Nephron progenitor cell (in vitro differentiated cells): ENCODE measurements at regions not wholly inside any gene's neighbourhood (a gene's known extent, or its start where the extent isn't known, plus 50 kb on each side); places are given as distances from the start of the nearest gene placed in this dataset.

Source experiments
- DNase-seq: peaks from one replicate; pipeline ENCODE4 v3.0.0; 2021
- H3K27ac Mint-ChIP-seq: 2 replicates; pipeline ENCODE4 v1.8.0; 2021; ENCODE audit warnings: mild to moderate bottlenecking, moderate library complexity, mixed read lengths
- H3K27me3 Mint-ChIP-seq: 2 replicates; pipeline ENCODE4 v1.8.0; 2021; ENCODE audit warnings: mild to moderate bottlenecking, low read depth, mixed read lengths; ENCODE audit not compliant: poor library complexity
- H3K36me3 Mint-ChIP-seq: 2 replicates; pipeline ENCODE4 v1.8.0; 2021; ENCODE audit warnings: low read depth, mixed read lengths
- H3K4me1 Mint-ChIP-seq: 2 replicates; pipeline ENCODE4 v1.8.0; 2021; ENCODE audit warnings: mixed read lengths
- H3K4me3 Mint-ChIP-seq: 2 replicates; pipeline ENCODE4 v1.8.0; 2021; ENCODE audit warnings: mild to moderate bottlenecking, moderate library complexity, mixed read lengths
- H3K9me3 Mint-ChIP-seq: 2 replicates; pipeline ENCODE4 v1.8.0; 2021; ENCODE audit warnings: mild to moderate bottlenecking, moderate library complexity, mixed read lengths
- TF ChIP-seq, protein P1 (sequence below): fragments of 200-600 bp; sonication (generic); IDR thresholded peaks from 2 replicates; pipeline ENCODE4 v1.5.0; 2021; ENCODE audit warnings: antibody characterized with exemption

DNA sequence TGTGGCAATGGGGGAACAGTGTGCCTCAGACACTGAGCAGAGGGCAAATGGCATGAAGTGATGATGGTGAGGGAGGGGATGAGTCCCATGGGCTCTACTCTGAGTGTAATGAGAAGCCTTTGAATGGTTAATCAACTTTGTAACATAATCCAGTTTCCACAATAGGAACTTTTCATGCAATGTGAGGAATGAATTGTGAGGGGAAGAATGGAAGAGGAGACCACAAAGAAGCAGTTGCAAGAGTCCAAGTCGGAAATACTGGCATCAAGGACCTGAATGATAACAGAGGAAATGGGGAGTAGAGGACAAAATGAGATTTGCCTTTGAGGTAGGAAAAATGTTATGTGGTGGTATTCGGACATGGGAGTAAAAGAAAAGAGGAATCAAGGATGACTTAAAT is 476.9 kb upstream of the PRICKLE1 start:
- H3K4me3 Mint-ChIP-seq: no peak overlapping the region
- peaks cover 48% of the 10 kb centered on the region for H3K4me1 Mint-ChIP-seq
- no peaks in the 10 kb centered on the region for H3K27me3 Mint-ChIP-seq
- peaks cover 11% of the 10 kb centered on the region for H3K9me3 Mint-ChIP-seq
- peak overlapping the region; percentile 57 for H3K27ac Mint-ChIP-seq
- no peak for DNase-seq
- TF ChIP-seq, protein P1, sequence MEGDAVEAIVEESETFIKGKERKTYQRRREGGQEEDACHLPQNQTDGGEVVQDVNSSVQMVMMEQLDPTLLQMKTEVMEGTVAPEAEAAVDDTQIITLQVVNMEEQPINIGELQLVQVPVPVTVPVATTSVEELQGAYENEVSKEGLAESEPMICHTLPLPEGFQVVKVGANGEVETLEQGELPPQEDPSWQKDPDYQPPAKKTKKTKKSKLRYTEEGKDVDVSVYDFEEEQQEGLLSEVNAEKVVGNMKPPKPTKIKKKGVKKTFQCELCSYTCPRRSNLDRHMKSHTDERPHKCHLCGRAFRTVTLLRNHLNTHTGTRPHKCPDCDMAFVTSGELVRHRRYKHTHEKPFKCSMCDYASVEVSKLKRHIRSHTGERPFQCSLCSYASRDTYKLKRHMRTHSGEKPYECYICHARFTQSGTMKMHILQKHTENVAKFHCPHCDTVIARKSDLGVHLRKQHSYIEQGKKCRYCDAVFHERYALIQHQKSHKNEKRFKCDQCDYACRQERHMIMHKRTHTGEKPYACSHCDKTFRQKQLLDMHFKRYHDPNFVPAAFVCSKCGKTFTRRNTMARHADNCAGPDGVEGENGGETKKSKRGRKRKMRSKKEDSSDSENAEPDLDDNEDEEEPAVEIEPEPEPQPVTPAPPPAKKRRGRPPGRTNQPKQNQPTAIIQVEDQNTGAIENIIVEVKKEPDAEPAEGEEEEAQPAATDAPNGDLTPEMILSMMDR: no peak
- peaks cover 6% of the 10 kb centered on the region for H3K36me3 Mint-ChIP-seq

DNA sequence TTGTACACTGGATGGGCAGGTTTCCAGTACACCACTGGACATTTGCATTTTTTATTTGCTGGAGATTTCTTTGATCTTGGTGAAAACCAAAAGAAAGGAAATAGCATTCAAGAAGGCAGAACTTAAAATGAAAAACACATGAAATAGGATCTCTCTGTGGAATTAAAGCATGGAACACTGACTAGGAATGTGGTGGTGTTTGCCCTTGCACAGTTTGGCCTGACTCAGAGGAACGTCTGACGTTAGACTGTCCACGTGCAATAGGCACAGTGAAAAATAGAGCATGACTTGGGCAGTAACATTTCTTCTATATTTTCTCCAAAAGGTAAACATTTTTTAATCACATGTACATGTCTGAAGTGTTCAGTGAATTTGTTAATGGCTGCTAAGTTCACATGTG is 474.1 kb upstream of the PRICKLE1 start:
- Mint-ChIP-seq H3K36me3 (peaks cover 6% of the 10 kb centered on the region), H3K9me3 (peaks cover 11% of the 10 kb centered on the region), H3K27ac (no peak overlapping the region), H3K4me3 (no peak overlapping the region), H3K4me1 (peaks cover 44% of the 10 kb centered on the region), H3K27me3 (no peaks in the 10 kb centered on the region)
- TF ChIP-seq, protein P1: no peak
- no peak for DNase-seq

DNA sequence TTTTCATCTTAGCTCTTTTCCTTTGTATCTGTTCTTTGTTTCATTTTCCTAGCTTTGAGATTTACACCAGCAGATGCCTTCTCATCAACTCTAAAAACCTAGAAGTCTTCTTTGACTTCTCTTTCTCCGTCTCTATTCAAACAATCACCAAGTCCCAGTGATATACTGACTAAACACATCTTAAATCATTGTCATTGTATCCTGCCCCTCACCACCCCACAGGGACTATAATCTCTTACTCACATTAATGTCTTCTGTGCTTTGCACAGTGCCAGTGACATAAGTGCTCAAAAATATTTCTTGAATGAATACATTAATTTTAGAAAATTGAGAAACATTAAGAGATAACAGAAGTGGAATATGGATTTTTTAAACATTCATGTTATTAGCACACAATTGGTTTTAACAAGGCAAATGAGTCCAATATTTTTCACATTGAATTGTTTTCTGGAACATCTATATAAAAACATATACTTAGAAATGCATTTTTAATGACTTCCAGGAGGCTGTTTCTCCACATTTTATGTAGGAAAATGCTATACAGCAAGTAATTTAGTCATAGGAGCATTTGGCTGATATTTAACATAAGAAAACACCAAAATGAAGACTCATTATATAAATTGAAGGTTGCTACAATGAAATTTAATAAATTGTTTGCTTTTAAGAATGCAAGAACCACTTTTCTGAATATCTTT is 472.8 kb upstream of the PRICKLE1 start:
- TF ChIP-seq, protein P1: no peak
- Mint-ChIP-seq H3K4me3 (peak overlapping the region; percentile 1), H3K27ac (peak overlapping the region; percentile 53), H3K36me3 (peaks cover 6% of the 10 kb centered on the region), H3K4me1 (peaks cover 44% of the 10 kb centered on the region), H3K9me3 (peaks cover 15% of the 10 kb centered on the region), H3K27me3 (no peaks in the 10 kb centered on the region)
- DNase-seq: no peak

DNA sequence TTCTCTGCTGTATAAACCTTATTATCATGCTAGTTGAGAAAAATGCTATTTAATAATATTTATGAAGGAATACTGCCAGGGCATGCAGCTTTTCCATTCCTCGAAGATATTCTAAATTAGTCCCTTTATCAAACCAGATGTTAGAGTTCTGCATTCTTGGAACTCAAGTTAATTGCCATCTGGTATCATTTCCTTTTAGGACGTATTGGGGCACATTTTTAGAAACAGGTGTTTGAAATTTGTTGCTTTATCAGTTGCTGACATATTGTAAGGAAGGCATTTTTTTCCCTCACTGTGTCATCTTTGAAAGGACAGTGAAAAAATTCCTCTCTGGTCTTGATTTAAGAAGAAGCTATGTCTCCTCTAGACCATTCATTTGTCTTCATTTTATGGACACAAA is 471.2 kb upstream of the PRICKLE1 start:
- H3K27me3 Mint-ChIP-seq: no peaks in the 10 kb centered on the region
- H3K36me3 Mint-ChIP-seq: no peaks in the 10 kb centered on the region
- no peak for DNase-seq
- peaks cover 4% of the 10 kb centered on the region for H3K9me3 Mint-ChIP-seq
- peaks cover 31% of the 10 kb centered on the region for H3K4me1 Mint-ChIP-seq
- H3K27ac Mint-ChIP-seq: no peak overlapping the region
- TF ChIP-seq, protein P1: no peak
- no peak overlapping the region for H3K4me3 Mint-ChIP-seq

DNA sequence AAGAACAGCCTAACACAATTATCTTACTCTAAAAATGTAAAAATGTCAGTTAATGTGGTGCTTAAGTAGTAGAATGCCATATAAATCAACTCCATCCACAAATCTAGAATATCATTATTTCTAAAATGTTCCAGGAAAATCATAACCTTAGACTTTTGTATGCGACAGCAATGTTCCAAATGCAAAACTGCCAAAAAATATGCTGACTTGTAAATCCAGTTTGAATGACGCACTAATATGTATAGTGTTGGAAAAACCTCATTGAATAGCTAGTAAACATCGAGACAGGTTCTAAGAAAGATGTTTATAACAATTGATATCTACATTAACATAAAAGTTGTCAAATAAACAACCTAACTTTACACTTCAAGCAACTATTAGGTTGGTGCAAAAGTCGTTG is 469.1 kb upstream of the PRICKLE1 start:
- TF ChIP-seq, protein P1: no peak
- H3K27me3 Mint-ChIP-seq: no peaks in the 10 kb centered on the region
- H3K9me3 Mint-ChIP-seq: peaks cover 4% of the 10 kb centered on the region
- no peak for DNase-seq
- no peak overlapping the region for H3K27ac Mint-ChIP-seq
- peaks cover 38% of the 10 kb centered on the region for H3K4me1 Mint-ChIP-seq
- no peak overlapping the region for H3K4me3 Mint-ChIP-seq
- H3K36me3 Mint-ChIP-seq: no peaks in the 10 kb centered on the region

DNA sequence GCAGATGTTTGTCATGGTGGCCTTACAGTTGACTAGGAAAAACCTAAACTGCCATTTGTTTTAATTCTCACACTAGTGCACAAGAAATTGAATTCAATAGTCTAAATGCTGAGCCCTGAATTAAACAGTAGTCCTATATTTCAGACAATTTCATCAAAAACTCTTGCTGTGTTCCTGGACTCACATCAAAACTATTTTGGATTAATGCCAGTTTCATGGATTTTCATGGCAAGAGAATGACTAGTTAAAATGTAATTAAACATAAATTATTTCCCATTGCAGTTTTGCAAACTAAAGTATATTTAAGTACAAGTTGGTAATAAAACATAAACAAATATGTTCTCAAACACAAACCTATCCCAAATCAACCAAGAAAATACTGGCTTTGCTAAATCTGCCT is 468.0 kb upstream of the PRICKLE1 start:
- Mint-ChIP-seq H3K4me1 (peaks cover 39% of the 10 kb centered on the region), H3K9me3 (peaks cover 4% of the 10 kb centered on the region), H3K27me3 (no peaks in the 10 kb centered on the region), H3K27ac (no peak overlapping the region), H3K4me3 (no peak overlapping the region), H3K36me3 (no peaks in the 10 kb centered on the region)
- TF ChIP-seq, protein P1: no peak
- no peak for DNase-seq
